Right lobe of liver (tissue), 6 donors: ENCODE measurements at regions not wholly inside any gene's neighbourhood (a gene's known extent, or its start where the extent isn't known, plus 50 kb on each side); places are given as distances from the start of the nearest gene placed in this dataset.

Experiments
- ATAC-seq, 4 donors: fragments of 200-7000 bp; cut with Tn5 transposase; one replicate each; pipeline ENCODE4 v1.9.1; 2020; ENCODE audit warnings: mild to moderate bottlenecking in 4 of 4, moderate library complexity in 4 of 4
- DNase-seq, 3 donors: peaks; one replicate each; pipeline ENCODE4 v3.0.0-alpha.2; 2020
- H3K27ac ChIP-seq, 3 donors: fragments of 200-600 bp; one replicate each; pipeline ENCODE4 v1.8.0; 2022
- H3K27me3 ChIP-seq, 2 donors: fragments of 200-600 bp; one replicate each; pipeline ENCODE4 v1.8.0; 2022
- H3K36me3 ChIP-seq, 4 donors: fragments of 200-600 bp; sonication (generic) in 1 of 4; one replicate each; pipeline versions ENCODE4 v1.5.1 to v1.8.0; 2017 to 2022; ENCODE audit warnings: control low read depth in 1 of 4
- H3K4me1 ChIP-seq, 4 donors: fragments of 200-600 bp; sonication (generic) in 1 of 4; one replicate each; pipeline versions ENCODE4 v1.5.1 to v1.8.0; 2017 to 2022; ENCODE audit warnings: control low read depth in 1 of 4
- H3K4me3 ChIP-seq, 3 donors: fragments of 200-600 bp; one replicate each; pipeline ENCODE4 v1.8.0; 2022
- H3K9me3 ChIP-seq, 4 donors: fragments of 200-600 bp; sonication (generic) in 1 of 4; one replicate each; pipeline versions ENCODE4 v1.5.1 to v1.8.0; 2017 to 2022; ENCODE audit warnings: control low read depth in 1 of 4
- POLR2A ChIP-seq: fragments of 450-650 bp; IDR thresholded peaks from one replicate; pipeline ENCODE4 v1.6.1; 2017; ENCODE audit warnings: antibody characterized with exemption, mild to moderate bottlenecking
- WGBS: methylation state at CpG from one replicate; pipeline ENCODE4 v1.1.6; 2018; ENCODE audit warnings: low coverage, low lambda C conversion rate; ENCODE audit not compliant: insufficient coverage; ENCODE audit errors: missing lambda C conversion rate; 5-methylcytosine and 5-hydroxymethylcytosine counted together
- intact Hi-C, 2 donors: fragments of 100-400 bp; cut with DNase I; formaldehyde crosslinking; loops; one replicate each; pipeline versions ENCODE4 v1.11.2 to v1.14.1; 2022
- TF ChIP-seq, protein P1 (sequence below), 4 donors: fragments of 200-600 bp in 3 of 4; fragments of 450-650 bp in 1 of 4; IDR thresholded peaks; one replicate each; pipeline versions ENCODE4 v1.5.1 to v1.8.0; 2016 to 2022; ENCODE audit warnings: antibody characterized with exemption in 4 of 4, mild to moderate bottlenecking in 2 of 4
- donor health status: DM: no; HTN: yes; CAD: no.
- donor health status: DM: no; HTN: no; CAD: no.
- donor health status: DM: no; HTN: no; CAD: no.
- donor health status: DM: no; HTN: yes; CAD: no.
- donor health status: DM: no; HTN: yes; CAD: no.

DNA sequence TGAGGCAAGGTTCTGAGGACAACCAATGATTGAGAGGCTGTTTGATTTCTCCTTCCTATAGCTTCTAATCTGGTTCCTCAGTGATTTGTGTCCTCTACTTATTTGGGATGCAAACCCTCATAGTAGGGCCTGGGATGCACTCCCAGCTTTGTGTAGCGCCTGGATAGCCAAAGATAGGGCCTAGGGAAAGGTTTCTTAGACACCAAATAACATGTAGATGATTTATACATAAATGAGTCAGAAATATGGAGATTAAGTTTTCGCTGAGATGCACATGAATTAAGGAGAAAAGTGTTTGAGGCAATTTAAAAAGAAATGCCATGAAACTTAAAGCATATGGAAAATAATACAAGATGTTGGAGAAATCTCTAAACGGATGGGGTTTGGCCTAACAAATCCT, 66.0 kb upstream of the LMO4 start:
- TF ChIP-seq, protein P1, sequence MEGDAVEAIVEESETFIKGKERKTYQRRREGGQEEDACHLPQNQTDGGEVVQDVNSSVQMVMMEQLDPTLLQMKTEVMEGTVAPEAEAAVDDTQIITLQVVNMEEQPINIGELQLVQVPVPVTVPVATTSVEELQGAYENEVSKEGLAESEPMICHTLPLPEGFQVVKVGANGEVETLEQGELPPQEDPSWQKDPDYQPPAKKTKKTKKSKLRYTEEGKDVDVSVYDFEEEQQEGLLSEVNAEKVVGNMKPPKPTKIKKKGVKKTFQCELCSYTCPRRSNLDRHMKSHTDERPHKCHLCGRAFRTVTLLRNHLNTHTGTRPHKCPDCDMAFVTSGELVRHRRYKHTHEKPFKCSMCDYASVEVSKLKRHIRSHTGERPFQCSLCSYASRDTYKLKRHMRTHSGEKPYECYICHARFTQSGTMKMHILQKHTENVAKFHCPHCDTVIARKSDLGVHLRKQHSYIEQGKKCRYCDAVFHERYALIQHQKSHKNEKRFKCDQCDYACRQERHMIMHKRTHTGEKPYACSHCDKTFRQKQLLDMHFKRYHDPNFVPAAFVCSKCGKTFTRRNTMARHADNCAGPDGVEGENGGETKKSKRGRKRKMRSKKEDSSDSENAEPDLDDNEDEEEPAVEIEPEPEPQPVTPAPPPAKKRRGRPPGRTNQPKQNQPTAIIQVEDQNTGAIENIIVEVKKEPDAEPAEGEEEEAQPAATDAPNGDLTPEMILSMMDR (IDR thresholded peaks at IDR 0.05), result no peak
- TF ChIP-seq POLR2A, result no peak
- H3K4me1 ChIP-seq, result no peaks in the 10 kb centered on the region
- H3K27me3 ChIP-seq, result no peaks in the 10 kb centered on the region
- no peaks in the 10 kb centered on the region for H3K9me3 ChIP-seq
- ATAC-seq (no peak), DNase-seq (no peak)
- no peak overlapping the region for H3K4me3 ChIP-seq
- H3K27ac ChIP-seq, result no peak overlapping the region
- intact Hi-C loops, result no loop called here
- H3K36me3 ChIP-seq, result no peaks in the 10 kb centered on the region
- WGBS, result 51% methylated on average over 3 of the region's 3 CpGs

DNA sequence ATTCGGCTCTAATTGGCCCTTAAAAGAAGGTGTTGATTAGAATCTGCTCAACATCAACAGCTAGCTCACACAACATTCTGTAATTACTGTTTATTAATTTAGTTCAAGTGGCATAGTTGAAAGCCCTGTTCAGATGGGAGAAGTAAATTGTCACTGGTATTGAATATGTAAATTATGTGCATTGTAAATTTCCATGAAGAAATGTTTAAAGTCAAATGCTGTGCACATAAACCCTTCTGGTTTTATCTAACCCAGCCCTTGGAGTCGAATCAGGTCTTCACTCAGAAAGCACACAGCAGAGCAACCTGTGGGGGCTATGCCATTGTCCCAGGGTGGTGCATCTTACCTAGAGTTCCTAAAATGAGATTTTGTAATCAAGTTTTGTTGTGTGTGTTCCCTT, 65.4 kb upstream of the LMO4 start:
- H3K4me3 ChIP-seq, result no peak overlapping the region
- no peaks in the 10 kb centered on the region for H3K36me3 ChIP-seq
- H3K4me1 ChIP-seq, result no peaks in the 10 kb centered on the region
- no peak for TF ChIP-seq POLR2A
- TF ChIP-seq, protein P1 (IDR thresholded peaks at IDR 0.05), result no peak
- H3K27ac ChIP-seq, result no peak overlapping the region
- DNase-seq, result no peak
- WGBS, result 32% methylated on average over 2 of the region's 2 CpGs
- no peak for ATAC-seq
- intact Hi-C loops, result no loop called here
- no peaks in the 10 kb centered on the region for H3K27me3 ChIP-seq
- no peaks in the 10 kb centered on the region for H3K9me3 ChIP-seq

- intact Hi-C loops, result no loop called here
- no peak for ATAC-seq
- no peak overlapping the region for H3K4me3 ChIP-seq
- H3K27ac ChIP-seq, result no peak overlapping the region
- TF ChIP-seq, protein P1 (IDR thresholded peaks at IDR 0.05), result no peak
- no peak for TF ChIP-seq POLR2A
- DNase-seq, result no peak
- H3K27me3 ChIP-seq, result no peaks in the 10 kb centered on the region
- H3K4me1 ChIP-seq, result no peaks in the 10 kb centered on the region
- no peaks in the 10 kb centered on the region for H3K9me3 ChIP-seq
- no peaks in the 10 kb centered on the region for H3K36me3 ChIP-seq
These were observed 64.9 kb upstream of the LMO4 start for GRCh38 chr1:87263785-87264184.

DNA sequence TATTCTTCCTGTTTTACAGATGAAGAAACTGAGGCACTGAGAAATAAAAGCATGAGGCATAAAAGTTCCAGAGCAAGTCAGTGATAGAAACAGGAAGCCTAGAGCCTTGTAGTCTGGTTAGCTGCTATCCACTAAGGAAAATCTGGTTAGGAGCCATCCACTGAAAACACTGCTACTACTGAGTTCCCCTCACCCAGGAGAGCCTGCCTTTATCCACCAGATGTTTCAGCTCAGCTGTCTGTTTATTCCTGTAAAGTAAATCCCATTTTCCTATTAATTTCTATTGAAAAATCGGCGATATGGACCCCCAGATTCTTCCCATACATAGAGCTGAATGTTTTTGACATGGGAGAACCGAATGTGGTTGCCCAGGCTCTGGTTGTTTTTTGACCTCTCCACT, 63.7 kb upstream of the LMO4 start:
- Histone ChIP-seq H3K27me3 (no peaks in the 10 kb centered on the region), H3K27ac (no peak overlapping the region), H3K4me3 (no peak overlapping the region), H3K4me1 (no peaks in the 10 kb centered on the region), H3K36me3 (no peaks in the 10 kb centered on the region), H3K9me3 (no peaks in the 10 kb centered on the region)
- 39% methylated on average over 3 of the region's 3 CpGs for WGBS
- intact Hi-C loops, result no loop called here
- DNase-seq (no peak), ATAC-seq (no peak)
- no peak for TF ChIP-seq POLR2A
- TF ChIP-seq, protein P1 (IDR thresholded peaks at IDR 0.05), result no peak

GRCh38 chr1:87265786-87266185, 62.9 kb upstream of the LMO4 start:
- Histone ChIP-seq H3K36me3 (no peaks in the 10 kb centered on the region), H3K4me1 (no peaks in the 10 kb centered on the region), H3K9me3 (no peaks in the 10 kb centered on the region), H3K27ac (no peak overlapping the region), H3K4me3 (no peak overlapping the region), H3K27me3 (no peaks in the 10 kb centered on the region)
- intact Hi-C loops, result no loop called here
- no peak for ATAC-seq
- WGBS, result 92% methylated on average over 3 of the region's 3 CpGs
- TF ChIP-seq, protein P1 (IDR thresholded peaks at IDR 0.05), result no peak
- TF ChIP-seq POLR2A, result no peak
- DNase-seq, result no peak
